ENCODE measurements at regions not wholly inside any gene's neighbourhood (a gene's known extent, or its start where the extent isn't known, plus 50 kb on each side); places are given as distances from the start of the nearest gene placed in this dataset.

GRCh38 chr1:10897981-10898728 is 101.7 kb upstream of the CASZ1 start:
- DNase-seq = no peak

- no peak for DNase-seq
Observed at GRCh38 chr1:10898921-10899320, 102.5 kb upstream of the CASZ1 start.

- no peak for DNase-seq
Observed at GRCh38 chr1:10899490-10900250, 103.2 kb upstream of the CASZ1 start.

GRCh38 chr1:10900251-10900651 is 103.8 kb upstream of the CASZ1 start:
- no peak for DNase-seq

- DNase-seq = no peak
Observed at GRCh38 chr1:10900691-10901090, 104.2 kb upstream of the CASZ1 start.

GRCh38 chr1:10901091-10901890 is 104.8 kb upstream of the CASZ1 start:
- no peak for DNase-seq

GRCh38 chr1:10901891-10902805 is 105.7 kb upstream of the CASZ1 start:
- no peak for DNase-seq

GRCh38 chr1:10903421-10903820 is 107.0 kb upstream of the CASZ1 start:
- DNase-seq = no peak

GRCh38 chr1:10903821-10904220 is 107.4 kb upstream of the CASZ1 start:
- no peak for DNase-seq

- no peak for DNase-seq
Observed at GRCh38 chr1:10904396-10905358, 107.8 kb upstream of the TARDBP start.

GRCh38 chr1:10905841-10906655 is 106.4 kb upstream of the TARDBP start:
- DNase-seq = no peak

- no peak for DNase-seq
Observed at GRCh38 chr1:10906866-10907519, 105.5 kb upstream of the TARDBP start.

GRCh38 chr1:10908266-10908665 is 104.2 kb upstream of the TARDBP start:
- no peak for DNase-seq

GRCh38 chr1:10909697-10910680 is 102.5 kb upstream of the TARDBP start:
- DNase-seq = no peak

- DNase-seq = no peak
Observed at GRCh38 chr1:10910681-10911489, 101.6 kb upstream of the TARDBP start.

GRCh38 chr1:10911490-10912166 is 100.8 kb upstream of the TARDBP start:
- no peak for DNase-seq
